ENCODE measurements at regions not wholly inside any gene's neighbourhood (a gene's known extent, or its start where the extent isn't known, plus 50 kb on each side); places are given as distances from the start of the nearest gene placed in this dataset.

- TF ChIP-seq CTCF (IDR thresholded peaks at IDR 0.05) (no peak), REST (IDR thresholded peaks at IDR 0.05; ENCODE audit: insufficient read depth in 1 of 2, low read depth in 2 of 2, low read length in 1 of 2) (no peak), POLR2AphosphoS5 (IDR thresholded peaks at IDR 0.05; ENCODE audit: low read depth, low read length) (no peak), TCF7L2 (IDR thresholded peaks at IDR 0.05; ENCODE audit: low read depth, low read length) (no peak), SIN3A (IDR thresholded peaks at IDR 0.05; ENCODE audit: borderline replicate concordance, insufficient read depth, low read depth, low read length) (no peak)
These were observed 184.5 kb upstream of the SOX21 start for GRCh38 chr13:94896719-94897317.

All from Panc1 (cell line).